PC-9 (cell line): ENCODE measurements at regions not wholly inside any gene's neighbourhood (a gene's known extent, or its start where the extent isn't known, plus 50 kb on each side); places are given as distances from the start of the nearest gene placed in this dataset.

Source experiments
- EZH2 ChIP-seq: fragments of 200-600 bp; sonication (generic); IDR thresholded peaks from 2 replicates; pipeline ENCODE4 v1.8.0; 2017; ENCODE audit warnings: antibody characterized with exemption, low read depth
- TF ChIP-seq, protein P1 (sequence below): fragments of 200-600 bp; sonication (generic); conservative IDR thresholded peaks from 2 replicates; pipeline ENCODE4 v1.6.1; 2017; ENCODE audit warnings: mixed run types, antibody characterized with exemption, mild to moderate bottlenecking, moderate library complexity

DNA sequence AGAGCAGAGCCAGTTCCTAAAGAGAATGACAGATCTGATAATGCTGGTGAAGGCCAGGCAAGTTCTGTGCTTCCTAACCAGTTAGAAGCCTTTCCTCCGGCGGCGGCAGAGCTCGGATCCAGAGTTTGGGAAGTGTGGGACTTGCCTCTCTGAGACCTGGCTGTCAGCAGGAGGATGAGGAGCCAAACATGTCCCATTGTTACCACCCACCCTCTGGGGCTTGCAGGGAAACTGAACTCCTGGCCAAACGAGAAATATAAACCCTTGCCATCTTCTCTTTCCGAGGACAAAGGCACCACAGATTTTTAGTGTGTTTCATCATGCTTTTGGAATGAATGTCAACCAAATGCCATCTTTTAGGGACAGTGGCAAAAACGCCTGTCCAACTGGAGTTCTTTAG lies 80.2 kb upstream of the SMURF2 start:
- TF ChIP-seq, protein P1, sequence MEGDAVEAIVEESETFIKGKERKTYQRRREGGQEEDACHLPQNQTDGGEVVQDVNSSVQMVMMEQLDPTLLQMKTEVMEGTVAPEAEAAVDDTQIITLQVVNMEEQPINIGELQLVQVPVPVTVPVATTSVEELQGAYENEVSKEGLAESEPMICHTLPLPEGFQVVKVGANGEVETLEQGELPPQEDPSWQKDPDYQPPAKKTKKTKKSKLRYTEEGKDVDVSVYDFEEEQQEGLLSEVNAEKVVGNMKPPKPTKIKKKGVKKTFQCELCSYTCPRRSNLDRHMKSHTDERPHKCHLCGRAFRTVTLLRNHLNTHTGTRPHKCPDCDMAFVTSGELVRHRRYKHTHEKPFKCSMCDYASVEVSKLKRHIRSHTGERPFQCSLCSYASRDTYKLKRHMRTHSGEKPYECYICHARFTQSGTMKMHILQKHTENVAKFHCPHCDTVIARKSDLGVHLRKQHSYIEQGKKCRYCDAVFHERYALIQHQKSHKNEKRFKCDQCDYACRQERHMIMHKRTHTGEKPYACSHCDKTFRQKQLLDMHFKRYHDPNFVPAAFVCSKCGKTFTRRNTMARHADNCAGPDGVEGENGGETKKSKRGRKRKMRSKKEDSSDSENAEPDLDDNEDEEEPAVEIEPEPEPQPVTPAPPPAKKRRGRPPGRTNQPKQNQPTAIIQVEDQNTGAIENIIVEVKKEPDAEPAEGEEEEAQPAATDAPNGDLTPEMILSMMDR: no peak
- no peak for TF ChIP-seq EZH2
